HEK293 (cell line): ENCODE measurements at regions not wholly inside any gene's neighbourhood (a gene's known extent, or its start where the extent isn't known, plus 50 kb on each side); places are given as distances from the start of the nearest gene placed in this dataset.

ENCODE experiments used
- CTCF ChIA-PET: fragments of 350-600 bp; formaldehyde crosslinking; extraction: SDS; loops from one replicate; lab custom pipeline; 2021; ENCODE audit warnings: antibody characterized with exemption; lab: Yijun Ruan, JAX
- POLR2A ChIA-PET: fragments of 300-600 bp; formaldehyde crosslinking; extraction: SDS; loops from one replicate; lab custom pipeline; 2020; ENCODE audit warnings: antibody characterized with exemption, inconsistent platforms; lab: Yijun Ruan, JAX
- H3K27ac ChIP-seq: fragments of 200-500 bp; sonication (Bioruptor generic); 2 replicates; pipeline ENCODE4 v1.5.1; 2014; ENCODE audit warnings: low read depth, low read length, control low read depth, inconsistent platforms; ENCODE audit errors: extremely low read depth
- H3K36me3 ChIP-seq, 2 experiments: fragments of 200-500 bp in 1 of 2; sonication (Bioruptor generic) in 1 of 2; 1 replicate in 1 of 2; 2 replicates in 1 of 2; pipeline ENCODE4 v1.5.1; 2014 to 2017; ENCODE audit warnings: inconsistent platforms in 2 of 2, low read length in 2 of 2; ENCODE audit not compliant: control insufficient read depth in 2 of 2, insufficient read depth in 1 of 2
- H3K4me1 ChIP-seq: fragments of 200-500 bp; sonication (Bioruptor generic); 2 replicates; pipeline ENCODE4 v1.5.1; 2014; ENCODE audit warnings: mild to moderate bottlenecking, low read length, inconsistent platforms; ENCODE audit not compliant: control insufficient read depth, insufficient read depth
- H3K4me3 ChIP-seq: 2 replicates; pipeline ENCODE4 v1.5.1; 2011; ENCODE audit warnings: low read depth, mild to moderate bottlenecking, control low read depth, low read length, moderate library complexity
- H3K9me3 ChIP-seq: fragments of 200-500 bp; sonication (Bioruptor generic); 2 replicates; pipeline ENCODE4 v1.5.1; 2014; ENCODE audit warnings: low read depth, low read length, inconsistent platforms; ENCODE audit not compliant: control insufficient read depth, insufficient read depth
- OVOL3 ChIP-seq: fragments of 450-650 bp; formaldehyde crosslinking; IDR thresholded peaks from 2 replicates; pipeline ENCODE4 v1.5.1; 2016; ENCODE audit warnings: missing biosample characterization, missing genetic modification characterization
- PRDM1 ChIP-seq: fragments of 450-650 bp; formaldehyde crosslinking; IDR thresholded peaks from 2 replicates; pipeline ENCODE4; 2016; ENCODE audit warnings: missing biosample characterization, missing genetic modification characterization
- REST ChIP-seq: fragments of 450-650 bp; formaldehyde crosslinking; IDR thresholded peaks from 2 replicates; pipeline ENCODE4 v1.5.1; 2016; ENCODE audit warnings: missing biosample characterization, missing genetic modification characterization
- YY2 ChIP-seq: fragments of 450-650 bp; formaldehyde crosslinking; IDR thresholded peaks from 2 replicates; pipeline ENCODE4 v1.5.1; 2016; ENCODE audit warnings: missing biosample characterization, missing genetic modification characterization
- ZBTB1 ChIP-seq: fragments of 450-650 bp; formaldehyde crosslinking; IDR thresholded peaks from 2 replicates; pipeline ENCODE4 v1.5.1; 2016; ENCODE audit warnings: missing biosample characterization, missing genetic modification characterization
- ZBTB20 ChIP-seq: fragments of 450-650 bp; formaldehyde crosslinking; IDR thresholded peaks from 2 replicates; pipeline ENCODE4 v1.5.1; 2016; ENCODE audit warnings: missing biosample characterization, missing genetic modification characterization
- ZFP69B ChIP-seq: fragments of 450-650 bp; formaldehyde crosslinking; IDR thresholded peaks from 2 replicates; pipeline ENCODE4 v1.5.1; 2016; ENCODE audit warnings: missing biosample characterization, missing genetic modification characterization
- ZIC2 ChIP-seq: fragments of 450-650 bp; formaldehyde crosslinking; IDR thresholded peaks from 2 replicates; pipeline ENCODE4 v1.5.1; 2016; ENCODE audit warnings: missing biosample characterization, missing genetic modification characterization
- ZNF169 ChIP-seq: fragments of 450-650 bp; formaldehyde crosslinking; IDR thresholded peaks from 2 replicates; pipeline ENCODE4 v1.5.1; 2016; ENCODE audit warnings: missing biosample characterization, missing genetic modification characterization
- ZNF184 ChIP-seq: fragments of 450-650 bp; IDR thresholded peaks from 2 replicates; pipeline ENCODE4 v1.5.1; 2018; ENCODE audit warnings: missing biosample characterization, mild to moderate bottlenecking, missing genetic modification characterization
- ZNF280C ChIP-seq: fragments of 450-650 bp; formaldehyde crosslinking; IDR thresholded peaks from 2 replicates; pipeline ENCODE4 v1.5.1; 2016; ENCODE audit warnings: missing biosample characterization, missing genetic modification characterization
- ZNF394 ChIP-seq: fragments of 450-650 bp; formaldehyde crosslinking; IDR thresholded peaks from 2 replicates; pipeline ENCODE4 v1.5.1; 2016; ENCODE audit warnings: missing biosample characterization, missing genetic modification characterization, mild to moderate bottlenecking, moderate library complexity, borderline replicate concordance
- ZNF423 ChIP-seq: fragments of 450-650 bp; formaldehyde crosslinking; IDR thresholded peaks from 2 replicates; pipeline ENCODE4 v1.5.1; 2016; ENCODE audit warnings: missing biosample characterization, missing genetic modification characterization
- ZNF426 ChIP-seq: fragments of 450-650 bp; formaldehyde crosslinking; IDR thresholded peaks from 2 replicates; pipeline ENCODE4 v1.5.1; 2017; ENCODE audit warnings: missing biosample characterization, missing genetic modification characterization, mild to moderate bottlenecking, inconsistent platforms, moderate library complexity
- ZNF513 ChIP-seq: fragments of 450-650 bp; IDR thresholded peaks from 2 replicates; pipeline ENCODE4 v1.5.1; 2018; ENCODE audit warnings: missing biosample characterization, missing genetic modification characterization
- ZNF580 ChIP-seq: fragments of 450-650 bp; formaldehyde crosslinking; IDR thresholded peaks from 2 replicates; pipeline ENCODE4 v1.5.1; 2016; ENCODE audit warnings: missing biosample characterization, missing genetic modification characterization

- Histone ChIP-seq H3K27ac (no peak overlapping the region), H3K4me1 (no peaks in the 10 kb centered on the region), H3K4me3 (no peak overlapping the region)
- TF ChIP-seq ZNF394 (tag by site-specific recombination) (no peak), YY2 (tag by site-specific recombination) (no peak), ZIC2 (tag by site-specific recombination) (no peak), REST (no peak), OVOL3 (tag by site-specific recombination) (no peak), ZNF169 (no peak), ZFP69B (no peak), ZNF280C (no peak), ZNF423 (no peak), ZNF426 (tag by site-specific recombination) (no peak), ZBTB20 (tag by site-specific recombination) (no peak), ZNF513 (tag by site-specific recombination) (no peak), ZNF580 (tag by site-specific recombination) (no peak), ZBTB1 (tag by site-specific recombination) (no peak)
- TF ChIP-seq, all 188 proteins: peak for 0
- H3K9me3 ChIP-seq, result no peaks in the 10 kb centered on the region
- H3K36me3 ChIP-seq, result no peaks in the 10 kb centered on the region
- ChIA-PET CTCF (no interaction called here), POLR2A (no interaction called here)
Observed at GRCh38 chr6:49328051-49328744, 134.9 kb downstream of the MMUT start.

- POLR2A ChIA-PET, result no interaction called here
- no peak overlapping the region for H3K27ac ChIP-seq
- no peak overlapping the region for H3K4me3 ChIP-seq
- no peaks in the 10 kb centered on the region for H3K9me3 ChIP-seq
- CTCF ChIA-PET, result no interaction called here
- H3K4me1 ChIP-seq, result no peaks in the 10 kb centered on the region
- no peak for TF ChIP-seq ZNF184 (tag by site-specific recombination)
- TF ChIP-seq PRDM1 (tag by site-specific recombination), result no peak
- H3K36me3 ChIP-seq, result no peaks in the 10 kb centered on the region
Observed at GRCh38 chr6:49327571-49327970, 135.5 kb downstream of the MMUT start.
